ENCODE measurements at regions not wholly inside any gene's neighbourhood (a gene's known extent, or its start where the extent isn't known, plus 50 kb on each side); places are given as distances from the start of the nearest gene placed in this dataset.

GRCh38 chr11:70631624-70632047 is 233.3 kb downstream of the CTTN start:
- DNase-seq: no peak

DNA sequence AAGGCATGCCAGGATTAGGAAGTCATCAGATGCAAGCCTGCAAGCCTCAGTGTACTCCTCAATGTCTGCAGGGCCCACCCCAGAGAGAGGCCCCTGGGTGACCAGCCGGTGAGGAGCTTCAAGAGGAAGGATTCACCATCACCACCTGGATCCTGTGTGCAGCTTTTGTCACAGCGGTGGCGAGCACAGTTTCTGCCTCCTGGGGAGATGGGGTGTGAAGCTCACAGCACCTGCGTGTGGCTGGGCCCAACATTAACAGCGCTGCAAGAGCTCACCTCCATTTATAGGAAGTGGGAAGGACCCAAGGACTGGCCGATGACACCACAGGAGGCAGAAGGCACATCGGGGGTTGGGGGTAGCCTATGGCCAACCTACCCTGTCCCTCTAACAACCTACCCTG is 235.3 kb downstream of the CTTN start:
- DNase-seq: no peak

GRCh38 chr11:70636659-70637058 is 238.3 kb downstream of the CTTN start:
- no peak for DNase-seq

DNA sequence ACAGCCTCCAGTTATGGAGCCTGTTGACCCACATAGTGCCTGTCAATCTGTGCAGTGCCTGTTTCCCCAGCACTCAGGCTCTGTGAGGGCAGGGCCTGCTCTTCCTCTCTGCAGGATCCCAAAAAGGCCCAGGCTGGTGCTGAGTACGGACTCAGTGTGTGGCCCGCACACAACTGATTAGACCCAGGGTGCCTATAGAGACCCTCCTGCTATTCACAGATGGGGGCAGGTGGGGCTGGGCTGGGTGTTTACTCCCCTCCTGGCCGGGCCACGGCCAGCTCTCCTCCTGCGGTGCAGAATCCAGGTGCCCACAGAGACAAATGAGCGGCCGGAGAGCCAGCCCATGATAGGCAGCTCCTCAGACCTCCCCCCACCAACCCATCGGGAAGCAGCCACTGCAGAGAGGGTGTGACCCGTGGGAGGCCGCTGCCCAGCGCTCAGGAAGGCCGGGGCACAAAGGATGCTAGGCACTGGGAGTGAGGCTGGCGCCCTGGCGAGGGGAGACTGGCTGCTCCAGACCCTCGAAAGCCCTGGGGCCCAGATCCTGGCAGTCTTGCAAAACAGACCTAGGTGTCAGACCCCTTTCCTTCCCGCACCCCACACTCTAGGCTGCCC is 239.0 kb downstream of the CTTN start:
- no peak for DNase-seq

GRCh38 chr11:70637949-70638583 is 239.7 kb downstream of the CTTN start:
- DNase-seq: no peak

DNA sequence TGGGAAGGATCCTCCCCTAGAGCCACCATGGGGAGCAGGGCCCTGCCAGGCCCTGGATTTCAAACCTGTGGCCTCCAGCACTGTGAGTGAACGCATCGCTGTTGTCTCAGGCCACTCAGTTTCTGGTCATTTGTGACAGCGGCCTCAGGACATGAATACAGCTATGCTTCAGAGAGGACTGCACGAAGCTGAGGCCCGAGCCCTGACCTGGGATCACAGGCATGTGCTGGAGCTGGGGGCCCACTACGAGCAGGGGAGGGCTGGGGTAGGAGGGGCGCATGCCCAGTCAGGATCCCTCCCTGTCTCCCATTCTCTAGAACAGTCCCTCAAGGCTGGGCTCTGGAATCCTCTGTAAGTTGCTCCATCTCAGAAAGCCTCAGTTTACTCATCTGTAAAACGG is 242.1 kb downstream of the CTTN start:
- DNase-seq: no peak

DNA sequence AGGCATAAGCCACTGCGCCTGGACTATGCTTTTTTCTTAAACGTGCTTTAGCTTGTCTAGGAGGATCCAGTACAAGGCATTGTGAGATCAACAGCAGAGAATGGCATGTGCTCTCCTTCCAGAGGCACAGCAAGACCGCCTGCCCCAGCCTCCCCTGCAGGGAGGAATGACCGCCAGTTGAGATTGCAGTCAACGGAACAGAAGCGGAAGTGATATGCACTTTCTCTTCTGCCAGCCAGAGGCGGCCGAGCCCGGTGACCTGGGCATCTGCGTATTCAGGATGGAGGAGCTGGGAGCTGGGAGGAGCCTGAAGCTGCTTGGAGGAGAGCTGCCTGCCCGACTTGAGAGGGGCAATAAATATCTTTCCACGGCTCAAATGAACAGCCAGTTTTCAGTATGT is 243.0 kb downstream of the CTTN start:
- DNase-seq: no peak

GRCh38 chr11:70642266-70642665 is 243.9 kb downstream of the CTTN start:
- no peak for DNase-seq

- no peak for DNase-seq
Observed at GRCh38 chr11:70643642-70644041, 245.3 kb downstream of the CTTN start.

DNA sequence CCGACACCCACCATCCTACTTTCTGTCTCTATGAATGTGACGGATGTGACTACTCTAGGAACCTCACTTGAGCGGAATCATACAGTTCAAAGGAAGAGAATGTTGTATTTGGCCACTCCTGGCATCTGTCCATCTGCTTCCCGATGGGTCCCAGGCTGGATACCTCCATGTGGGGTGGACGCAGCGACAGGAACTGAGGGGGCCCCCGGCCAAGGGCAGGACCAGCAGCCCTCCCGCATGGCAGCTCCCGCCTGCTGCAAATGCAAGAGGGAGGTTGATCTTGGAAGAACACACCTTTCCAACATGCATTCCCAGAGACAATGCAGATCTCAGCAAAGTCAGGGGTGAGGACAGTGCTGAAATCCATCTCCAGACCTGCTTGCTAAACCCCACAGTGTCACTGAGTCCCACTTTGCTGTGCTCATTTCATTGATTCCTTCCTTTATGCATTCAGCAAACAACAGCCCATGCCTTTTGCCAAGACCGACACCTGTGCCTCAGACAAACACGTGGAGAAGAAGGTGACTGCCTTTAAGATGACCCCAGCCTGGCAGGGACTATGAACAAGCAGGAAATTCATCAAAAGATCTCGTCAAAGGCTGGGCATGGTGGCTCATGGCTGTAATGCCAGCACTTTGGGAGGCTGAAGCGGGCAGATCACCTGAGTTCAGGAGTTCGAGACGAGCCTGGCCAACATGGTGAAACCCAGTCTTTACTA is 246.2 kb downstream of the CTTN start:
- DNase-seq: no peak

GRCh38 chr11:70645537-70645936 is 247.2 kb downstream of the CTTN start:
- DNase-seq: no peak

DNA sequence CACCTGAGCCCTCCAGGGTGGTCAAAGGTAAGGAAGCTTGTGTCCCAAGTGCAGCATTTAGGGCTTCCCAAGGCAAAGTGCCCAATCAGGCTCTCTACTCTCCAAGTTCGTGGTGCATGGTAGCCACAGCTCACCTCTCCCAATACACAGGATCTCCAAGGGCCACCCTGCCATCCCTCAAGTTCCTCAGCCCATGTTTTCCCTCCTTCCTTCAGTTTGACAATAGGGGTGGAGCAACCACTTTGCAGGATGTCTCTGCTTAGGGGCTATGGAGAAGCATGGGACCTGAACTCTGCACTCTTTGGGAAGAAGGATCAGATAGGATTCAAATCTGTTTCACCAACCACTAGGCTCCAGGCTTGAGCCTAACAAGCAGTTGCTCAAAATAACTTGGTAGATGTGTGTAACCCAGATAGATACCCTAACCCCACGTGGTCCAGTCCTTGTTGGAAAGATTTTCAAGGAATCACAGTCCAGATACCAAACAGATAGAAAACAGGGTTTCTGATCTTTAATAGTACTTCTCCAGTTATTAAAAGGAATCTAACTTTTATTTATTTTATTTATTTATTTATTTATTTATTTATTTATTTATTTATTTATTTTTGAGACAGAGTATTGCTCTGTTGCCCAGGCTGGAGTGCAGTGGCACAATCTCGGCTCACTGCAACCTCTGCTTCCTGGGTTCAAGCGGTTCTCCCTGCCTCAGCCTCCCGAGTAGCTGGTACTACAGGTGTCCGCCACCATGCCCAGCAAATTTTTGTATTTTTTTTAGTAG is 248.1 kb downstream of the CTTN start:
- DNase-seq: no peak

DNA sequence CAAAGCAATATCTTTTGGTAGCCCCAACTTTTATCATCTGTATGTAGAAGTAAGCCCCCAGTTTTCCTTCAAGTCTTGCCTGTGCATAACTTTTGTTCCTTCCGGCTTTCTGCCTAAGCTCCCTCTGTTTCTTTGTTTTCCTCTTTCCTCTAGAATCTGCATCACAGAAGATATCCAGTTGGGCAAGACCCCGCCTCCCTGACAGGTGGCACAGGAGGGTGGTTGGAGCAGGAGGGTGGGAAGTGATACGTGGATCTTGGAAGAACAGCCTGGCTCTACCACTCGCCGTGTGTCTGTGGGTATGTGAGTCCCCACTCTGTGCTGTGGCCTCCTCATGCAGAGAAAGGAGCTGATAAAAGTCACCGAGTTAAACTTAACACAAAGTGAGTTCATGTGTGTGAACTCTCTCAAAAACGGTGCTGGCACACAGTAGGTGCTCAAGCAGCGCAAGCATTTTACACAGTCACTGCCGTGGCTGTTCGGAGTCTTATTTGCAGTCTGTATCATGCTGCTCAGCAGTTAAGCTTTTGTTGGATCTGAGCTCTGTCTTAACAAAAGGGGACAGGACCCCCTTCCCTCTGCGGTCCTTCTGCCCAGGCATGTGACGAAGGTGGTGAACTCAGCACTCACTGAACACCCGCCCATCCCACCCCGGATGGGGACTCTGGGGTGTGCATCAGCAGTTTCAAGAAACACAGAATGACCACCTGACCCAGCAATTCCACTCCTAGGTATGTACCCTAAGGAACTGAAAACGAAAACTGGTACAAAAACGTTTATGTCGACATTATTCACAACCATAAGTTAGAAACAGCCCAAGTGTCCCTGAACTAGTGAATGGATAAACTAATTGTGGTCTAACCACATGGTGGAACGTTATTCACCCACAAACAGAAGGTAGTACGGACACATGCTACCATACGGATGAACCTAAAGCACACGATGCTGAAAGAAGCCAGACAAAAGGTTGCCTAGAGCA is 249.1 kb downstream of the CTTN start:
- no peak for DNase-seq

- no peak for DNase-seq
Observed at GRCh38 chr11:70650075-70650909, 252.0 kb downstream of the CTTN start.

DNA sequence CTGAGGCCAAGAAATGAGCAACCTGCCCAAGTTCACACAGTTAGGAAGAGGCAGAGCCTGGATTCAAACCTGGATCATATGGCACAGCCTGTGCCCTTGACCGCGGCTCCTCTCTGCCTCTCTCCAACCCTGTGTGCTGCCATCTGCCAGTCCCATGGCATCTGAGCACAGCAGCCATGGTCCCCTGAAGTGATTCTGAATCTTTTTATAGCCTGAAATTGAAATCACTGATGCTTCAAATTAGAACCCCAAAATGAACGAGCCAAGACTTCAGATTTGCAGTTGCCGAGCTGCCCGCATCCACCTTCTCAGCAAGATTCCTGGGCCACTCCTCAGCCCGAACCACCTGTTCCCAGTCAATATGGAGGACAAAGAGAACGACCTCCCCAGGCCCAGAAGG is 252.7 kb downstream of the CTTN start:
- DNase-seq: no peak

GRCh38 chr11:70654016-70654415 is 255.7 kb downstream of the CTTN start:
- no peak for DNase-seq

DNA sequence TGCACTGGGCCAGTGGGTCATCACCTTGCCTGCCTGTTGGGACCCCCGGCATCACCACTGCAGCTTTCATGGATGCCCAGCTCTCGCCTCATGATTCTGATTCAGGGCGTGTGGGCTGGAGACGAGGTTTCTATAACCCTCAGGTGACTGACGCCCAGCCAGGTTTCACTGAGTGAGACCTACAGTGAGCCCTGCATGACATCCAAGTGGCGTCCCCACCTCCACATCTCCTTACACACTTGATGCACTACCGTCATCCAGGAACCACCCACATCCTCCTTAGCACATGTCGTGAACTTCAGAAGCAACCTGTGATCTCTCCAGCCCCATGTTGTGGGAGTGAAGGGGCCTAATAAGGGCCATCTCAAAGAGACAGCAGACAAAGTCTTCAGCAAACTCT is 257.5 kb downstream of the CTTN start:
- no peak for DNase-seq

DNA sequence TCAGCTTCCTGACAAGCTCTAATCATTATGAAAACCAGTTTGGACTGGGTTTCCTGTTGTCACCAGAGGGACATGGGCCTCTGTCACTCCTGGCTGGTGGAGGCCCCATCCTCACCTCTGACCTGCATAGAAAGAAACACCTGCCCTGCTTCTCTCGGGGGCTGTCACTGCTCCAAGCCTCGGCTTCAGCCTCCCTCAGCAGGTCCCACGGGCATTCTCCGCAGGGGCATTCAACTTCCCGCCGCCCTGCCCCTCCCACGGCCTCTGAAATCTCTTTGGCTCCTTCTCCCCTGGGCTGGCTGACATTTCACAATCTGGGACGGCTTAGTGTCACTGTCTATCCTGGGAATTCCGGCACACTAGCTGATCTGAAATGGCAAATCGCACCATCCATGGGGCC is 257.9 kb downstream of the CTTN start:
- no peak for DNase-seq

DNA sequence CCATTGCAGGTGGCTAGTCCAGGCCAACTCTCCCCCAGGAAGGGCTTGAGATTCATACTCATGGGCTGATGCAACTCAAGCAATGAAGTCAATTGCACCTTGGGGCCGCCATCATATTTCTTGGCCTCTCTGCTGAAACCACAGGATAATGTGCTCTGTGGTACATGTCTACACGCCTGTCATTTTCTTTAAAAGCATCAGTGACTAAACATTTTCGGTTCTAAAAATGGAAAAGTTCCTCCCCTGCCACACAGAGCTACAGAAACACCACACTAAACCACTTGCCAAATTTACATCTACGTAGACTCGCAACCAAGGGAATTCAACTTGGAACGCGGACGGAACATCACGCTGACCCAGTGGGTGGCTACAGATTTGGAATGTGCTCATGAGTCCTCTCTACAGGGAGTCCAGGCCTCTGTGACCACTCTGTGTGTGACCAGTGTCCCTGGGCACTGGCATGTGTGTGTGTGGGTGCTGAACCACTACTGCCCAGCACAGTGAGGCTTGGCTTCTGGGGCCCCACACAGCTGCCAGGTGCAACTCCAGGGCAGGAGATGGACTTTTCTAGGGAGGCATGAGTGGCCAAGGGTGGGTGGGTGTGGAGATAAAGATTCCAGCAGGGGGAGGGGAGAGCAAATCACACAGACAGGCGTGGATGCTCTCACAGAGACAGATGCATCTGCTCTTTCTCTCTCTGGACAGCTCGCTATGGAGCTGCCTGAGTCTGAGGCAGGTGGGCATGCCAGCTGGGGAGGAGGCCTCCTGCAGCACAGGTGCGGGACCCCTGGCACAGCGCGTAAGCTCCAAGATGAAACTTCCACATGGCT is 261.9 kb downstream of the CTTN start:
- DNase-seq: no peak

- no peak for DNase-seq
Observed at GRCh38 chr11:70660889-70661197, 262.5 kb downstream of the CTTN start.
